IMR-90 (cell line): ENCODE measurements at regions not wholly inside any gene's neighbourhood (a gene's known extent, or its start where the extent isn't known, plus 50 kb on each side); places are given as distances from the start of the nearest gene placed in this dataset.

ENCODE experiments used
- ATAC-seq: fragments of 200-7000 bp; cut with Tn5 transposase; 2 replicates; pipeline ENCODE4 v1.9.1; 2020; ENCODE audit warnings: low read depth, mild to moderate bottlenecking, moderate library complexity
- BruUV-seq: library from RNA; stranded (reverse); fragments of 400-500 nt; replicated peaks from 2 replicates; lab custom pipeline; 2021; lab: Mats Ljungman, UMichigan
- CTCF ChIA-PET: fragments of 300-600 bp; formaldehyde crosslinking; extraction: SDS; loops from one replicate; lab custom pipeline; 2021; ENCODE audit warnings: antibody characterized with exemption; lab: Yijun Ruan, JAX
- POLR2A ChIA-PET: fragments of 300-600 bp; sonication (Branson Sonifier 250); formaldehyde crosslinking; loops from one replicate; lab custom pipeline; 2022; ENCODE audit warnings: antibody characterized with exemption; ENCODE audit not compliant: unreplicated experiment; lab: Charles Lee
- DNase-seq: peaks from one replicate; pipeline ENCODE4 v3.0.0; 2013
- H2AFZ ChIP-seq: replicated peaks from 2 replicates; pipeline ENCODE3; 2013; ENCODE audit warnings: low read length, mild to moderate bottlenecking; ENCODE audit not compliant: poor library complexity
- H2AK5ac ChIP-seq: 2 replicates; pipeline ENCODE4 v1.6.1; 2013; ENCODE audit warnings: low read depth, low read length, inconsistent platforms
- H2AK9ac ChIP-seq: replicated peaks from 2 replicates; pipeline ENCODE3; 2013; ENCODE audit warnings: mild to moderate bottlenecking, low read depth, low read length, moderate library complexity; ENCODE audit not compliant: poor library complexity
- H2BK120ac ChIP-seq: 2 replicates; pipeline ENCODE4 v1.6.1; 2013; ENCODE audit warnings: low read depth, low read length, inconsistent platforms
- H2BK15ac ChIP-seq: 3 replicates; pipeline ENCODE4 v1.6.1; 2013; ENCODE audit warnings: low read depth, low read length, inconsistent platforms
- H2BK20ac ChIP-seq: 2 replicates; pipeline ENCODE4 v1.6.1; 2013; ENCODE audit warnings: low read depth, mild to moderate bottlenecking, inconsistent platforms, low read length, moderate library complexity
- H2BK5ac ChIP-seq: 2 replicates; pipeline ENCODE4 v1.6.1; 2013; ENCODE audit warnings: mild to moderate bottlenecking, low read depth, low read length, inconsistent platforms; ENCODE audit not compliant: poor library complexity, severe bottlenecking
- H3K14ac ChIP-seq: replicated peaks from 2 replicates; pipeline ENCODE4 v1.6.1; 2013; ENCODE audit warnings: low read depth, low read length, inconsistent platforms
- H3K18ac ChIP-seq: 2 replicates; pipeline ENCODE4 v1.6.1; 2013; ENCODE audit warnings: low read depth, low read length, control low read depth
- H3K23ac ChIP-seq: 2 replicates; pipeline ENCODE4 v1.6.1; 2013; ENCODE audit warnings: low read depth, low read length, inconsistent platforms
- H3K27ac ChIP-seq: 2 replicates; pipeline ENCODE4 v1.5.1; 2013; ENCODE audit warnings: mild to moderate bottlenecking, control low read depth, low read length; ENCODE audit not compliant: insufficient read depth
- H3K27me3 ChIP-seq: 2 replicates; pipeline ENCODE4 v1.6.1; 2013; ENCODE audit warnings: low read length; ENCODE audit not compliant: control insufficient read depth, insufficient read depth
- H3K36me3 ChIP-seq: 2 replicates; pipeline ENCODE4 v1.6.1; 2013; ENCODE audit warnings: low read length, mixed read lengths; ENCODE audit not compliant: control insufficient read depth, insufficient read depth
- H3K4ac ChIP-seq: 2 replicates; pipeline ENCODE4 v1.6.1; 2013; ENCODE audit warnings: low read depth, low read length, inconsistent platforms
- H3K4me1 ChIP-seq: 2 replicates; pipeline ENCODE4 v1.6.1; 2013; ENCODE audit warnings: low read length, mixed read lengths; ENCODE audit not compliant: control insufficient read depth, insufficient read depth
- H3K4me2 ChIP-seq: 2 replicates; pipeline ENCODE4 v1.6.1; 2013; ENCODE audit warnings: low read depth, mild to moderate bottlenecking, control low read depth, low read length, moderate library complexity
- H3K4me3 ChIP-seq: 2 replicates; pipeline ENCODE4 v1.5.1; 2013; ENCODE audit warnings: low read depth, mild to moderate bottlenecking, control low read depth, low read length, moderate library complexity; ENCODE audit not compliant: insufficient read depth
- H3K56ac ChIP-seq: 2 replicates; pipeline ENCODE4 v1.6.1; 2013; ENCODE audit warnings: low read length, inconsistent platforms; ENCODE audit not compliant: insufficient read depth; ENCODE audit errors: extremely low read depth
- H3K79me1 ChIP-seq, 2 experiments: 2 replicates each; pipeline ENCODE4 v1.6.1; 2013; ENCODE audit warnings: low read length in 2 of 2, inconsistent platforms in 1 of 2, low read depth in 1 of 2
- H3K9ac ChIP-seq: 2 replicates; pipeline ENCODE4 v1.6.1; 2013; ENCODE audit warnings: low read depth, low read length, control low read depth
- H3K9me1 ChIP-seq: 2 replicates; pipeline ENCODE4 v1.6.1; 2013; ENCODE audit warnings: low read length, inconsistent platforms; ENCODE audit not compliant: insufficient read depth
- H3K9me3 ChIP-seq: 2 replicates; pipeline ENCODE4 v1.6.1; 2013; ENCODE audit warnings: low read length; ENCODE audit not compliant: control insufficient read depth, insufficient read depth
- H4K20me1 ChIP-seq: 2 replicates; pipeline ENCODE4 v1.6.1; 2013; ENCODE audit warnings: low read length, inconsistent platforms; ENCODE audit not compliant: insufficient read depth
- H4K5ac ChIP-seq: 2 replicates; pipeline ENCODE4 v1.6.1; 2013; ENCODE audit warnings: mild to moderate bottlenecking, low read depth, low read length, control low read depth
- H4K8ac ChIP-seq, 2 experiments: 2 replicates each; pipeline ENCODE4 v1.6.1; 2013; ENCODE audit warnings: low read depth in 2 of 2, low read length in 2 of 2, control low read depth in 1 of 2, inconsistent platforms in 1 of 2
- H4K91ac ChIP-seq: 2 replicates; pipeline ENCODE4 v1.6.1; 2013; ENCODE audit warnings: low read depth, low read length, inconsistent platforms; ENCODE audit not compliant: insufficient read depth
- BHLHE40 ChIP-seq: fragments of 150-350 bp; IDR thresholded peaks from 2 replicates; pipeline ENCODE4 v1.6.1; 2016; ENCODE audit warnings: mild to moderate bottlenecking, low read depth, low read length
- CEBPB ChIP-seq: IDR thresholded peaks from 2 replicates; pipeline ENCODE4 v1.6.1; 2012; ENCODE audit warnings: low read depth, low read length, improper control_type of control experiment
- CHD1 ChIP-seq: IDR thresholded peaks from 2 replicates; pipeline ENCODE4 v1.6.1; 2012; ENCODE audit warnings: low read depth, low read length, improper control_type of control experiment
- CTCF ChIP-seq: conservative IDR thresholded peaks from 2 replicates; pipeline ENCODE4 v1.5.1; 2012; ENCODE audit warnings: mild to moderate bottlenecking, low read depth, low read length, improper control_type of control experiment
- ELK1 ChIP-seq: fragments of 150-350 bp; IDR thresholded peaks from 2 replicates; pipeline ENCODE4 v1.6.1; 2016; ENCODE audit warnings: low read depth, mild to moderate bottlenecking, low read length, moderate library complexity, borderline replicate concordance
- FOS ChIP-seq: fragments of 150-350 bp; IDR thresholded peaks from 2 replicates; pipeline ENCODE4 v1.6.1; 2016; ENCODE audit warnings: low read depth, low read length
- MAFK ChIP-seq: IDR thresholded peaks from 2 replicates; pipeline ENCODE4 v1.6.1; 2012; ENCODE audit warnings: low read depth, low read length, improper control_type of control experiment
- MAZ ChIP-seq: IDR thresholded peaks from 2 replicates; pipeline ENCODE4 v1.6.1; 2012; ENCODE audit warnings: low read depth, mild to moderate bottlenecking, low read length, improper control_type of control experiment, moderate library complexity, borderline replicate concordance
- MXI1 ChIP-seq: IDR thresholded peaks from 2 replicates; pipeline ENCODE4 v1.6.1; 2012; ENCODE audit warnings: low read depth, mild to moderate bottlenecking, low read length, moderate library complexity, borderline replicate concordance
- NFE2L2 ChIP-seq: fragments of 150-350 bp; IDR thresholded peaks from 2 replicates; pipeline ENCODE4 v1.6.1; 2016; ENCODE audit warnings: low read depth, mild to moderate bottlenecking, low read length
- POLR2A ChIP-seq: IDR thresholded peaks from 2 replicates; pipeline ENCODE4 v1.6.1; 2012; ENCODE audit warnings: mild to moderate bottlenecking, low read depth, low read length
- RAD21 ChIP-seq: IDR thresholded peaks from 2 replicates; pipeline ENCODE4 v1.6.1; 2012; ENCODE audit warnings: low read length, improper control_type of control experiment
- RCOR1 ChIP-seq: IDR thresholded peaks from 2 replicates; pipeline ENCODE4 v1.6.1; 2012; ENCODE audit warnings: mild to moderate bottlenecking, low read length, improper control_type of control experiment; ENCODE audit not compliant: insufficient replicate concordance
- RFX5 ChIP-seq: IDR thresholded peaks from 2 replicates; pipeline ENCODE4 v1.8.0; 2012; ENCODE audit warnings: low read depth, mild to moderate bottlenecking, low read length, moderate library complexity
- SMC3 ChIP-seq: fragments of 150-350 bp; IDR thresholded peaks from 2 replicates; pipeline ENCODE4 v1.6.1; 2016; ENCODE audit warnings: low read depth, mild to moderate bottlenecking, antibody characterized with exemption, low read length, moderate library complexity
- USF2 ChIP-seq: fragments of 150-350 bp; IDR thresholded peaks from 2 replicates; pipeline ENCODE4 v1.6.1; 2017; ENCODE audit warnings: mild to moderate bottlenecking, antibody characterized with exemption, low read length, low read depth
- WGBS, 2 experiments: methylation state at CpG; one replicate each; pipeline versions ENCODE4 v1.1.5 to v1.1.7; 2013; ENCODE audit warnings: missing lambda C conversion rate in 2 of 2; ENCODE audit not compliant: insufficient read length in 1 of 2; ENCODE audit errors: extremely low coverage in 2 of 2; 5-methylcytosine and 5-hydroxymethylcytosine counted together
- dilution Hi-C: fragments of 300-500 bp; cut with HindIII; formaldehyde crosslinking; loops from one replicate; pipeline ENCODE4 v1.14.3; 2018; ENCODE audit warnings: low sequenced_read_pairs; ENCODE audit not compliant: unreplicated experiment
- in situ Hi-C: fragments of 300-500 bp; cut with MboI; formaldehyde crosslinking; loops from 3 replicates; pipeline ENCODE4 v1.14.3; 2019; ENCODE audit warnings: low sequenced_read_pairs, inconsistent platforms, mixed read lengths
- intact Hi-C: fragments of 100-400 bp; cut with micrococcal nuclease; formaldehyde crosslinking; loops from 2 replicates; pipeline ENCODE4 v1.10.0; 2022

- in situ Hi-C loops = no loop called here
- DNase-seq (no peak), ATAC-seq (no peak)
- H2BK15ac ChIP-seq = no peak overlapping the region
- H4K8ac ChIP-seq = no peak overlapping the region
- no peak overlapping the region for H4K5ac ChIP-seq
- no peak overlapping the region for H3K9ac ChIP-seq
- no peak overlapping the region for H2AK5ac ChIP-seq
- no peak overlapping the region for H3K27ac ChIP-seq
- H2BK5ac ChIP-seq = no peak overlapping the region
- H3K23ac ChIP-seq = no peak overlapping the region
- no peak overlapping the region for H4K91ac ChIP-seq
- no peak overlapping the region for H3K14ac ChIP-seq
- intact Hi-C loops = loop anchor here (10.0 kb wide), 1 partner anchor 855 kb away; no protein-coding TSS in a partner anchor
- no CpG with 5 or more reads among the region's 4 CpGs for whole genome bisulfite sequencing, 2 experiments
- no peak overlapping the region for H3K4ac ChIP-seq
- no peaks in the 10 kb centered on the region for H3K36me3 ChIP-seq
- H2BK120ac ChIP-seq = no peak overlapping the region
- BruUV-seq = no TSS peak
- no peak overlapping the region for H3K4me3 ChIP-seq
- H2BK20ac ChIP-seq = no peak overlapping the region
- peaks cover 12% of the 10 kb centered on the region for H3K27me3 ChIP-seq
- no peak overlapping the region for H3K56ac ChIP-seq
- H3K18ac ChIP-seq = no peak overlapping the region
- TF ChIP-seq MXI1 = no peak
- TF ChIP-seq USF2 = no peak
- TF ChIP-seq CHD1 = no peak
- TF ChIP-seq RCOR1 = no peak
- no peak for TF ChIP-seq NFE2L2
- TF ChIP-seq CTCF = no peak
- no peak for TF ChIP-seq SMC3
- no peak for TF ChIP-seq CEBPB
- no peak for TF ChIP-seq MAZ
- no peak for TF ChIP-seq BHLHE40
- TF ChIP-seq RFX5 = no peak
- TF ChIP-seq POLR2A = no peak
- TF ChIP-seq ELK1 = no peak
- TF ChIP-seq MAFK = no peak
- TF ChIP-seq FOS = no peak
- no peak for TF ChIP-seq RAD21
- no peak overlapping the region for H3K4me2 ChIP-seq
- POLR2A ChIA-PET = no interaction called here
- dilution Hi-C loops = no loop called here
- no peaks in the 10 kb centered on the region for H3K9me1 ChIP-seq
- H3K79me1 ChIP-seq = no peaks in the 10 kb centered on the region
- no peaks in the 10 kb centered on the region for H3K4me1 ChIP-seq
- no peaks in the 10 kb centered on the region for H3K9me3 ChIP-seq
- no peaks in the 10 kb centered on the region for H4K20me1 ChIP-seq
- CTCF ChIA-PET = interaction anchor here (1.2 kb wide), 1 partner anchor 9 kb away, joined by 3 read pairs; no protein-coding TSS in a partner anchor
- no peak overlapping the region for H2AK9ac ChIP-seq
- no peak overlapping the region for H2AFZ ChIP-seq
Observed at GRCh38 chr4:147009875-147010274, 64.2 kb upstream of the TTC29 start.
